Activated CD4-positive, alpha-beta T cell treated with anti-CD3 and anti-CD28 coated beads for 48 hours (primary cell): ENCODE measurements at regions not wholly inside any gene's neighbourhood (a gene's known extent, or its start where the extent isn't known, plus 50 kb on each side); places are given as distances from the start of the nearest gene placed in this dataset.

Source experiments
- DNase-seq: peaks from one replicate; pipeline ENCODE4 v3.0.0-alpha.2; 2020

DNA sequence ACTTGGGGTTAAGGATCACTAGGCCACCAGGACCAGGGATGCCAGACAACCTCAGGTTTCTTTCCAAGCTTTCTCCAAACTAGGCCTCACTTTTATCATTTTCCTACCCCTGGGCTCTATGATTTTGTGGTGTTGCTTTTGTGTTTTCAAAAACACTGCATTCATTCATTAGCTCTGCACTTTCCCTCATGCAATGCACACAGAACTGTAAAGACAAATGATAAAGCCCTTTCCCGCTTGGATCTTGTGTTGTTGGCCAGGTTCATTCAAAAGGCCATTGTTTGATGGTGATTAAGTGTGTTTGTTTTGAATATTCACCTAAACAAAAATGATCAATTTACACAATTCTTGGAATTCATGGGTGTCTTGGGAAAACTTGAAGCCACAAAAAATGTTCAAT lies 210.7 kb upstream of the TNP1 start:
- no peak for DNase-seq

DNA sequence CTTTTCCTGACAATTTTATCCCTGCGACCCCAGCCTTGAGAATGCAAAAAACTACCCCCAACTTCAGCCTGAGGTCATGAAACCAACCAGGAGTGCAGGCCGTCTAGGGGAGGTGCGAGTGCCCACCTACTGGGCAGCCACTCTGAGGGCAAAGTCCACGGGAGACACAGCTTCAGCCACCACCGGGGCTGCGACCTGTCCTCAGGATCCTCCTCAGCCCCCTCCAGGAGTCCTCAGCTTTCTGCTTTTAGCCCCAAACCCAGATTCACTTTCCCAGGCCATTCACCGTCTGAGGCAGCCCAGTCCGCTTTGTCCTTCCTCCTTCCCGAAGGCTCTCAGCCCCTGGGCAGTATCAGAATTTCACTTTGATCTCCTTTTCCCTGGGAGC lies 210.2 kb upstream of the TNP1 start:
- no peak for DNase-seq

DNA sequence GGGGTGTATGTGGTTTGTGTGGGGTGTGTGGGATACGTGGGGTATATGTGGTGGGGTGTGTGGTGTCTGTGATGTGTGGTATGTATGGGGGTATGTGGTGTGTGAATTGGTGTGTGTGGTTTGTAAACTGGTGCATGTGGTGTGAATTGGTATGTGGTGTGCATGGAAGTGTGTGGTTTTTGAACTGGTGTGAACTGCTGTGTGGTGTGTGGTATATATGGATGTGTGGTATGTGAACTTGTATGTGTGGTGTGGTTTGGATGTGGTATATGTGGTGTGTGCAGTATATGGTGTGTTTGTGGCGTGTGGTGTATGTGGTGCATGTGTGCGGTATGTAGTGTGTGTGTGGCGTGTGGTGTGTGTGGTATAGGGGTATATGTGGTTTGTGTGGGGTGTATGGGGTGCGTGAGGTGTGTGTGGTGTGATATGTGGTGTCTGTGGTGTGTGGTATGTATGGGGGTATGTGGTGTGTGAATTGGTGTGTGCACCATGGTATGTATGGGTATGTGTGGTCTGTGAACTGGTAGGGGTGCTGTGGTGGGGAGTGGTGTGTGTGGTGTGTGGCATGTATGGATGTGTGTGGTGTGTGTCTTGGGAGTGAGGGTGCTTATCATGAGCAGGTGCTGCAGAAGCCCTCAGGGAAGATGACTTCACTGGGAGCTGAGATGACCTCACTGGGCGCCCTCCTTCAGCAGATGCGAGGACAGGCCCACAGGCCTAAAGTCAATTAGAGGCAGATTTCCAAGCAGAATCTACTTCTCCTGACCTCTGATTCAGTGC lies 209.6 kb upstream of the TNP1 start:
- no peak for DNase-seq

DNA sequence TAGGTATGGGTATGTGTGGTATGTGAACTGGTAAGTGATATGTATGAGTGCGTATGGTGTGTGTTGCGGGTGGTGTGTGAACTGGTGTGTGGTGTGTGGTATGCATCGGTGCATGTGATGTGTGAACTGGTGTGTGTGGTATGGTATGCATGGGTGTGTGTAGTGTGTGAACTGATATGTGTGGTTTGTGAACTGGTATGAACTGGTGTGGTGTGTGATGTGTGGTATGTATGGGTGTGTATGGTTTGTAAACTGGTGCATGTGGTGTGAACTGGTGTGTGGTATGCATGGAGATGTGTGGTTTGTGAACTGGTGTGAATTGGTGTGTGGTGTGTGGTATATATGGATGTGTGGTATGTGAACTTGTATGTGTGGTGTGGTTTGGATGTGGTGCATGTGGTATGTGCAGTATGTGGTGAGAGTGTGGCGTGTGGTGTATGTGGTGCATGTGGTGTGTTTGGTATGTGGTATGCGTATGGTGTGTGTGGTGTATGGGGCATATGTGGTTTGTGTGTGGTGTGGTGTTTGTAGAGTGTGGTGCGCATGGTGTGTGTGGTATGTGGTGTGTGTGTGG lies 208.9 kb upstream of the TNP1 start:
- DNase-seq: no peak

DNA sequence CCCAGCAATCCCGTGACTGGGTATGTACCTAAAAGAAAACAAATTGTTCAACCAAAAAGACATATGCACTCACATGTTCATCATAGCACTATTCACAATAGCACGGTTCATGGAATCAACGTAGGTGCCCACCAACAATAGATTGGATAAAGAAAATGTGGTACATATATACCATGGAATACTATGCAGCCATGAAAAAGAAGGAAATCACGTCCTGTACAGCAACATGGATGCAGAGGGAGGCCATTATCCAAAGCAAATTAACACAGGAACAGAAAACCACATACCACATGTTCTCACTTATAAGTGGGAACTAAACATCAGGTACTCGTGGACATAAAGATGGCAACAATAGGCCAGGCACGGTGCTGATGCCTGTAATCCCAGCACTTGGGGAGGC lies 207.9 kb upstream of the TNP1 start:
- no peak for DNase-seq

DNA sequence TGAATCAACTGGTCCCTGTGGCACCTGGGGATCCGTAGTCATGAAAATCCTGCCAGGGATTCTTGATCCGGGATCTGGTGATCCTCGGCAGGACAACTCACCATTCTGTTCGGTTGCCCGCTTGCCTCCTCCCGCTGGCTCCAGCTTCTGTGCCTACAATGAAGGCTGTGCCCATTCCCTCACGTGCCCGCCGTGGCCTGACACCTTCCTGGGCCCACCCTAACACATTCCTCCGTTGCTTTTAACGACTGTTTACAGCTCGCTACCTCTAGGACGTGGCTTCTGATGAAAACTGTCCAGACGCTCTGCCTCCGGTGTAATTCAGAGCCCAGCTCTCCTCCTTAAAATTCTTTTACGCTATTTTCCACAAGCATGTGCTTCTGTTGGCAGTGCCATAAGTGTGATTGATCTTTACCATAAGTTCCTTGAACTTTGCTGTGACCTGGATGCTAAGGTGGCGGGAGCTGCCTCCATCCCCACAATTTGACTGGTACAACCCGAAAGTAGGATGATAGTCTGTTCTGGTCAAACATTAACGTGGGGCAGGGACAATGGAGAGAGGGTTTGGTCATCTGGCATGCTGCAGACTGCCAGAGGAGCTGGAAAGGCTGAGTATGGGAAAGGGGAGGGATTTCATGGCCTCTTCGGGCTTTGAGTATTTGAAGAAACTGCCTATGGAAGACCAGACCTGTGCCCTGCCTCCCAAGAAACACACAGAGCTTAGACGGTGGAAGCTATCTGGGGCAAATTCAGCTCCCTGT lies 206.8 kb upstream of the TNP1 start:
- DNase-seq: no peak

DNA sequence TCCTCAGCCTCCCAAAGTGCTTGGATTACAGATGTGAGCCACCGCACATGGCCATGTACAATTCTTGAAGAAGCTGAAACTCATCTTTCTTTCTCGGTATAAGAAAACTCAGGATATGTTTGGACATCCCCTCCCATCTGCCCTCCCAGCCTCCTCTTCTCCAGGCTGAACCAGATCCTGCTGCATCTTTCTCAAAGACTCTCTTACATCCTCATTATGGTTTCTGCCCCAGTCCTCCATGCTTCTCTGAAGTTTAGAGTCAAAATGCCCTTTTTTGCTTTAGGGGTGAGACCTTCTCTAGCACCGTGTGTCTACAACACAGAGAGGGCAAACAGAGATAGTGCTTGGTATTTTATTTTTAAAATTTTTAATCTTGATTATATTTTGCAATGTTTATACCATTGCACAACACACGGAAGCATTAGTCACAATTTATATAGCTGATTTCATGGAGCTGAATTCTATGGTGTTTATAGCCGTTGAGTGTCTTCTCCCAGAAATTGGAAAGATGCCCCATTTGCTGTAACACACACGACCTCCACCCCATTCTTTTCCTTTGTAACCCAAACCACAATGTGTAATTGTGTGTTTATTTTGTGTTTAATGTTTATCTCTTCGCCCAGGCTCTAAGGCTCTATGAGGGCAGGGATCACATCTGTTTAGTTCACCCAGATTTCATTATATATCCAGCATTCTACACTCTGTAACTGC lies 206.0 kb upstream of the TNP1 start:
- no peak for DNase-seq

DNA sequence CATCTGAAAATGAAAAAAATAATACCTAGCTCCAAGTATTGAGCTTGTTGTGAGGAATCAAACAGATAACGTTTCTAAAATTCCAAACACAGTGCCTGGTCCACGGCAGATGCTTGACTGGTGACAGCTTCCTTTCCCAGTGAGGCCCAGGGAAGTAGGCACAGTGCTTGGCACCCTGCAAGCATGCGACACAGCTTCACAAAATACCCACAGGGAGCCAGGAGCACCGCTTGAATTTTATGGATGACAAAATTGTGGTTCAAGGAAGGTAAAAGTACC lies 205.1 kb upstream of the TNP1 start:
- DNase-seq: no peak

DNA sequence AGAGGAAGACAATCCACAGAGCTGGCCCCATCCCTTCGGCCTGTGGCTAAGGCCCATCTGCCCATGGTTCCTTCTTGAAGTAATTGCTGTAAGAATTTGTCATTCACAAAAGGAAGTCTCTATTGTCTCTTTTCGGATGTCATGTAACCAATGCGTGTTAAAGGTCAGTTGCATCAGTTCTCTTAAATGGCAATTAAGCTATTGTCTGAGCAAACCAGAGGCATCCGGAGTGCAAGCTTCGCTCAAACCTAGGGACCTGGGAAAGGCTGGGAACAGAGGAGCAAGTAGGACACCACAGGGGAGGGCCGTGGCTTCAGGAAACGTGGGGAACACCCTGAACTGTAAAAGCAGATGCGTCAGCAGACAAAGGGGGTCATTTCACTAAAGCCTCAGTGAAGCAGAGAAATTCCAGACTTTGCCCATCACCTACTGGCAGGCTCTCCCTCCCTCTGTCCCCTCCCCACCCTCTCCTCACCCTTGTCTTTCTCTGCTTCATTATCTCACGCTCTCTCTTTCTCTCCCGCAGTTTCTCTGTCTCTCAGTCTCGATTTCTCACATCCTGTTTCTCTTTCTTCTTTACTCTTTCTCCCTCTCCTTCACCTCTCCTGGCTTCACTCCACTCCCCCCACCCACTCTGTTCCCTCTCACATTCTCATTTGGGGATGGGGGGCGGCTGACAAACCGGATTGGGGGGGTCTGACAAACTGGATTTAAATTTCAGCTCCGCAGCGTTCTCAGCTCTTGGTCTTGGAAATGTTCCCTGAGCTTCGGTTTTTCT lies 204.6 kb upstream of the TNP1 start:
- no peak for DNase-seq

DNA sequence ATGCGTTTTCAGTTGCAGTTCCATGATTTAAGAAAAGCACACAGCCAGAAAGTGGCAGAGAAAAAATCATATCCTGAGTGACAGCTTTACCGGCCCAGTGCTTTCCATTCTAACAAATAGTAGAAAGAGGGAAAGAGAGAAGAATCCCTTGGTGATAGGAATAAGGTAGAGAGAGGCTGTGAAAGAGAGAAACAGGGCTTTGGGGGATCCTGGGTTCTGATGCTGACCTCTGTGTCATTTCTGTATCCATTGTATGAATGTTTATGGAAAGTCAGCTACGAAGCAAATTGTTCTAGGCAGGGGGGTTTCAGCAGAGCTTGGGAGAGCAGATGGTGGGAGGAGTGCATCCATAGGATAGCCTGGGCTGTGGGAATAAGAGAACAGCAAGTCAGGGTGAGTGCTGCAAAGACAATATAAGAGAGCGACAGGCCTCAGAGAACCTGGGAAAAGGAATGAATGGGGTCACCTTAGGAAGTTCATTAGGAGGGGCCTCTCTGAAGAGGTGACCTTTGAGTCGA lies 203.4 kb upstream of the TNP1 start:
- DNase-seq: no peak

DNA sequence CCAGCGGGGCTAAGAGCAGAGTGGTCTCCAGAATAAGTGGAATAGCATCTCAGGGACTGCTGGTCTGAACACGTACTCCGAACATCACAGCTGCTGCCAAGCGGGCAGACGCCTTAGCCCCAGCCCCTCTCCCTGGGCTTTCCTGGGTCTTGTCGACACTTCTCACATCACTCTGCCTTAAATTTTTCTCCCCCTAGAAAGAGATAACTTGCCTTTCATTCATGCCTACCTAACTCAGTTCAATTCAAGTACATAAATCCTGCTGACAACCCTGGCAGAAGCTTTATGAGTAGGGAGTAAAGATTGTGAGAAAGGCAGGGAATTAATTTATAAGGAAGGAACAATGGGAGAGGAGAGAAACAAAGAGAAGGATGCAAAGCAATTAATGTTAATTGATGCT lies 202.9 kb upstream of the TNP1 start:
- DNase-seq: no peak

DNA sequence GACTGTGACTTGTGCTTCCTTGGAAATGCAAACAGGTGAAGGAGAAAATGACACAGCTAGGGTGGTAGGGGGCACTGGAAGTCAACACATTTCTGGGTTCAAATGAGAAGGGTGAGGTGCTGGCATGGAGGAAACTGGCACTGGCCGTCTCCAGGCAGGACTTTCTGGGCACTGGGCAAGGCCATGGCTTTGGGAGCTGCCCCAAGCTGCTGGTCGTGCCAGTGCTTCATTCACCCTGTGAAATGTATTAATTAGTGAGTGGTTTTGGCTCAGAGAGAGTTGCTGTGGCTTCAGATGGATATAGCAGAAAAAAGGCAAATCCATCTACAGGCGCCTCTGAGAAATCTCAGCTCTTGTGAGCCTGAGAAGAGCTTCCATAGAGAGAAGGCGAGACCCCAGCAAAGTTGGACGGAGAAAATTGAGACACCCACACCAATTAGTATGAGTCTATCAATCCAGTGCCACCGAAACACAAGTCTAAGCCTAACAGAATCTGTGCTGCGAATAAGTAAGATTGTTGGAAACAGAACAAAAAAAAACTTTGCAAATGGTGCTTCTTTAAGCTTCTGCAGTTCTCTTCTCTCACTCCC lies 202.1 kb upstream of the TNP1 start:
- no peak for DNase-seq

DNA sequence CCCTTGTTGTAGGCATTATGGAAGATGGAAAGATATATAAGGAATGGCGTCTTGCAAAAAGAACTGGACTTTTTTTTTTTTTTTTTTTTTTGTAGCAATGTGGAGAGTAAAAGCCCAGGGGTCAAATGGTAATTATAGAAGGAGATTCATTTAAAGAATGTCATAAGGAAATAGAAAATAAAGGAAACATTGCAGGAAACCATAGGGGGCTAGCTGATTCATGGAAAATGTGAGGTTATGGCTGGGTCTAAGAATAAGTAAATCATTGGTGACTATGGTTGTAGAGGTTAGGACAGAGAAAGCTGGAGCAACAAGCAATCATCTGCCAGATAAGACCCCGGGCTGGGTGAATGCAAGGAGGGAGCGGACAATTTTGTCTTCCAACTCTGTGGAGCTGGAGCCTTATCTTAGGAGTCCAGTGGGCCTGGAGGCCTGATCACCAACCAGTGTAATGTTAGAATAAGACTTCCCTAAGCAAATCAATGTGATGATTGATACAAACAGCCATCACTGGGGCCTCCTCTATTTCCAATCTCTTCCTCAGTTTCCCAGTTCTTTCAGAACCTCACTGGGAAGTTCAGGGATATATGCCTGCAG lies 201.2 kb upstream of the TNP1 start:
- DNase-seq: no peak

DNA sequence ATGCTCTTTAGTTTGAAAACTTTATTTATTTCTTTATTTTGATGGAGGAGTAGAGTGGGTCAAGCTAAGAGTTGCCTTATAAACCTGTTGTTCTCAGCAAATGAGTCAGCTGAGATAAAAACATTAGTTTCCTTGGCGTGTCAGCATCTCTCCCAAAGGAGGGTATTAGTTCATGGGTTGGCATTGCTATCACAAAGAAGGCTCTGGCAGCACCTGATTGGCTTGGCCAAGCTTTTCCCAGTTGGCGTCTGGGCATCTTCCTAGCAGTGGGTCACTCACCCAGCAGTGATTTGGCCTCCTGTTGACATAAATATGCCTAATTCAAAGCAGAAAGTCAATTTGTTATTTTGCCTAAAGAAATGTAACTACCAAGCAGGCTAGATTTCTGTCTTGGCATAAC lies 200.7 kb upstream of the TNP1 start:
- DNase-seq: no peak

DNA sequence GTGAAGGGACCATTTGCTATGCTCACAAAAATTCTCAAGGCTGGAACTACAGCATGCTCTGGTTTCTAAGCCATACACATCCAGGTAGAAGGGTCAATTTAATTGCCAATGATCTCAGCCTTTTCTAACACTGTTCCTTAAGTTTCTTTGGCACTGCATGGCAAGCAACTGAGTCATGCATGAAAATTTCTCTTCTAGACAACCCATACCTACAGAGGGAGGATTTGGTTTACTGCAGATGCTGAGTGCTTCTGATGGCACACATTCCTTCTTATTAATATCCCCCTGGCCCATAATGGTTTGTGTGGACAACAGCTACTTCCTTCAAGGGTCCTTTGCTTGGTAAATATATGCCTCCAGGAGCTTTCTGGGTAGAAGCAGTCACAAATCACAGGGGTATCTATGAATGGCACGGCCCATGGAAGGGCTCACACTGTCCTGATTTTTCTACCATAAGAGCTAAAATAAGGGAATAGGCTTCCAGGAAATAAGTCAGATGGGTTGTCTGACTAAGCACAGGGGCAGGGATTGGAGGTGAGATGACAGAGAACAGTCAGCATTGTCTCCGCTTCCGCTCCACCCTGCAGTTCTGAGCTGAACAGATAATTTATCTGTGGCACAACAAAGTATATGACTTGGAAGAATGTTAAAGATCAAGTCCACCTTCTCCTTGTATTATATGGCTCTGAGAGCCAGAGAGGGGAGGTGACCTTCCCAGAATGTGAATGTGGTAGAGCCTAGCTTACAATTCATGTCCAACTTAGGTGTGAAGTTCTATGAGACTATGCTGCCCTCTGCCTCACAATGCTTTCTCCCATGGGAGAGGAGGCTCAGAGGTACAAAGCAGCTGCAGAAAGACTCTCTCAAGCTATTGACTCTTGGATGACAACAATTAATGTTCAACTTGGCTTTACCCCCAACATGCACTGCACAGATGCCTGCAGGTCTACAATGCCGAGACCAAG lies 199.2 kb upstream of the TNP1 start:
- no peak for DNase-seq

DNA sequence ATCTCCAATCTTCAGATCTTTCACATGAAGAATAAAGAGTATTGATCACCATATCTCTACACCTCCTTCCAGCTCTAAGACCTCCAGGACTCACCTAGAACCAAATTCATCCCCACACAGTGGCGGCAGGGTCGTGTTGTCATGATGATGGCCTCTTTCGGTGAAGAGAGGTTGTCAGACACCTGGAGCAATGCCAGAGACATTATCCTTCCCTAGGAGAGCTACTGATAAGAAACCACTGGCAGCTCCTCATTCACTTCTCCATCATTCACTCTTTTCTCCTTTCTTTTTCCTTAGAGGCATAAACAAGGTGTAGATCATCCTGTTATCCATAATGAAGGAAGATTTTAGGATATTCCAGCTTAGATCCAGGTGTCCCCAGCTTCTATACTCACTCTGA lies 197.9 kb upstream of the TNP1 start:
- no peak for DNase-seq

DNA sequence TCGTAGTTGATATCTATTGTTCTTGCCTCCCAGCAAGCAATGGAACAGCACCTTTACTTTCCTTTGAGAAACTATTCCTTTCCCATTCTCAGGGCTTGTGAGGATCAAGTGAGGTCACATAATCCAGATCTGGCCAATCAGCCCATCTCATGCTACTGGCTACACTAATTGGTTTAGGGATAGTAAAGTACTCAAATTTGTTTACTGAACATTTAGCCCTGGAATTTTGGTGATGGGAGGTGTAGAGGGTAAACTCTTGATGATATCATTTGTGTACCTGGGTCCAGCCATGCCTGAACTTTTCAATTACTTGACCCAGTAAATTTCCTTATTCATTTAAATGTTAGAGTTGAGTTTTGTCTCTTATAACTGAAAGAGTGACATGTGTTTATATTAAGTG lies 195.8 kb upstream of the TNP1 start:
- no peak for DNase-seq

DNA sequence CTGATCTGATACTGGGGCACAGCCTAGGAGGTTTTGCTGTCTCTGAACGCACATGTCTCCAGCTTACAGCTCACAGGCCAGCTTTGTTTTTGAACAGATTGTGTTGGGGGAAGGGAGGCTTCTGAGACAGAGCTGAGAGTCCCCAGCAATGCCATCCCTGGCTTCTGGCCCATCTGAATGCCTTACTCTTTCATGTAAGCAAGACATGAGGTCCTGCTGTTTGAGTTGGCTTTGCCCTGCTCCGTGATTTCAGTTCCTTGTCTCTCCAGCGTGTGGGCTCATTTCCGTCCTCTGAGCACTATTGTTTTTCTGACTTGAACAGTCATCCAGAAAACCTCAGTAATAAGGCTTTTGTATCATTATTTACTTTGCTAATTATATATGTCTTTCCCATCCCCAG lies 194.9 kb upstream of the TNP1 start:
- DNase-seq: no peak

DNA sequence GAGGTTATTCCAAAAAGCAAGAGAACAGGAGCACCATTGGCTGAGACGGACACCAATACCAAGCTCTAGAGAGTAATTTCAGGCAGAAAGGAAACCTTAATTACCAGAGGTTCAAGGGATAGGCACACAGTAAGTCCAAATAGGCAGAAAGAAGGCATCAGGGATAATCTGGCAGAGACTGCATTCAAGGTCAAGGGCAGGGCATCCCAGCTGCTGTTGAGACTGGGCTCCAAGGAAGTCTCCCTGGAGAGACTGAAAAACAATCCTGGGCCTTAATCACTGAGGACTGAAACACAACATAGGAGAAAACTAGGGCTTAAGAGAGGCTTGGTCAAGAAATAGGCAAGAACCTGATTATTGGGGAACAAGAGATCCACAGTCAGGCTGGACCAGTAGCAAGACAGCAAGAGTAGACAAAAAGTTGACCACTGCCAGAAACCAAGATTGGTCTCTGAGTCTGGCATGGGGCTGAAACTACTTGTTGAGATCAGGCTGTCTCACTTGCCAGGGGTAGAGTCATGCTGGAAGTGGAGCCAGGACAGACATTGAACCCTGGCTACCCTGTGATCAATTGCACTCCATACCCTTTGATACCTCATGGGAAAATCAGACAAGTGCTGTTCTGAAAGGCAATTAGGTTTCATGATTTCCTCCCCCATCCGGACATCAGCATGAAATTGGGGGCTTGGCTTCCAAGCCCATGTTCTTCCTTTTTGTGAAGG lies 193.2 kb upstream of the TNP1 start:
- no peak for DNase-seq

DNA sequence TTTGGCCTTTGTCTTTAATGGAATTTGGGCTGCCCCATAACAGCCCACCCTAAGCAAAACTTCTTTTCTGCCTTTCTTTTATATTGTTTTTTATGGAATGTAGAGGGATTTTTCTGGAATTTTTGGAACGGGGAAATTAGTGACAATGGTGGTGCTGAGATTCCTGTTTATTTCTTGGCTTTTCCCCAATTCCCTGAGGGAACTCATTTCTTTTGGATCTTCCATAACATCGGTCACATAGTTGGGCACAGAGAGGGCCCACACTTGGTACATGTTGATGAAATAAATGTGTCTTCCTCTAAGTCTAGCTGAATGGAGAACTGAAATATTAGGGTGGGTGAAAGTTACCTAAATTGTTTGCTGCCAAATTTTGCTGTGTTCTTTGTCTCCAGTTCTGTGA lies 191.6 kb upstream of the TNP1 start:
- no peak for DNase-seq
